ENCODE measurements at regions not wholly inside any gene's neighbourhood (a gene's known extent, or its start where the extent isn't known, plus 50 kb on each side); places are given as distances from the start of the nearest gene placed in this dataset.
"Not testable (repeated sequence)": the region's sequence is repeated elsewhere in the genome, so short reads cannot be mapped to it uniquely, and the experiment has no call there.

DNA sequence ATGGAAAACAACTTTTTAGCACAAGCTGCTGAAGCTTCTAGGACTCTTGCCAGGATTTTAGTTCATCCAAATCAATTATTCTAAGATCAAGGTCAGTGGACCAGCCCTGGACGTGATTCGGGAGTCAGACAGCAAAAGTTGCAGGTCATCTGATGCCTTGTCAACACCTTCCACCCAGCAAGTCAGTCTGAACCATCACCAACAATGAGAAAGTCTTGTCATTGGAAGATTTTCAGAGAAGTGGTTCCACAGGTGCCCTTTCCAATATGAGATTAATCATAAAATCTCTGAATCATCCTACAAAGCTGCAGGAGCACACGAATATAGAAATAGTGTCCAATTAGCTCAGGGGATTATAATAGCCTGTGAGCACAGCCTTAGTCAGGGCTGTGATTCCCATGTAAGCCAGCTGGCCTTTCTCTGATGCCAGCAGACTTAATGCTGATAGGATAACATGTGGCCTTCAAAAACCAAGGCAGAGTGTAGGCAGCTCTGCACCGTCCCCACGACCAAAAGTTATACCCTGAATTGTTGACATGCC, 445.0 kb upstream of the TRPC7 start:
- DNase-seq = no peak

- no peak for DNase-seq
Measured at GRCh38 chr5:136809382-136809781, 444.0 kb upstream of the TRPC7 start.

DNA sequence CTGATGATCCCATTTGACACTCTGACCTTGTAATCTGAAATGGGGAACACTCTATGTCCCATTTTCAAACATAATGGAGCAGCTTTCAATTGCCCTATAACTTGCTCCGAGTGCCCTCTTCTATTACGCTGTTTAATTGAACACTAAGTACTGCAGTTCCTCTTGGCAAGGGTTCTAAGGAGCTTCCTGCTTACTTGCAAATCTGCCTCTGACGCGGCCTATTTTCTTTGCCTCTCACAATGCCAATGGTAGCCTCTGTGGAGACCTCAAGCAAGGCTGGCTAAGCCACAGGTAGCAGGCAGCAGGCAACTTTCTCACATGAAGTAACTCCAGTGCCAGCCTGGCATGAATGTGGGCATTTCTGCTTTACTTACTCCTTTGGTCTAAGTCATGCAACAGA, 443.4 kb upstream of the TRPC7 start:
- no peak for DNase-seq

DNA sequence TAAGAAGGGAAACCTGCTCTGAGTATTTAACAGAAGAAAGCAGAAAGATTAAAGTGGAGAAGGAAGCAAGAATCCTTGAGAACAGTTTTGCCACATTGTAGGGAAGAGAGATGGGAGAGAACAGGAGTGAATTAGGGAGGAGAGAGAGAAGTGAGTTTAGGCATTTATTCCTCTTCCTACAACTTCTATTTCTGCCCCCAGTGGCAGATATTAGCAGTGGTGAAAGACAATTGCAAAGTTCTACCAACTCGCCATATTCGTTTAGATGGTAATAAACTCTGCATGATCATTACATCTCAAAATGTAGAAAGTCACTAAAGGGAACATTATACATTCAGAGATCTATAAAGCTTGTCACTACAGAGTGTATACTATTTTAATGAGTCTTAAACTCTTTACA, 440.1 kb upstream of the TRPC7 start:
- no peak for DNase-seq

DNA sequence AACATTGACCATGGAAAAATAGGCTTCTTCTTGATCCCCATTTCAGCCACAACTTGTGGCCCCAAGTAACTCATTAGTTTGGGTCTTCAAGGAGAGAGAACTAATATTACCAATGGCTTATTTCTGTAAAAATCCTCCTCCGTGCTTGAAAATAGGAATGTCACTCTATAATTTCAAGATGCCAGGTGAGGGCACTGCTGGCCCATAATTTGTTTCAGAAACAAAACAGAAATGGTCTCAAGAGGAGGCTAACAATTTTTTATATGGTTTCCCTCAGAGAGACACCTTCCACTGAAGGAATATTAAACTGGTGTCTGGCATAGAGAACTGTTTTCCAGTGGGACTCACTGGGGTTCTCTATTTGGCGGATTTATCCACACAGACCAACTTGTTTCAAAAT, 437.0 kb upstream of the TRPC7 start:
- DNase-seq = no peak

DNA sequence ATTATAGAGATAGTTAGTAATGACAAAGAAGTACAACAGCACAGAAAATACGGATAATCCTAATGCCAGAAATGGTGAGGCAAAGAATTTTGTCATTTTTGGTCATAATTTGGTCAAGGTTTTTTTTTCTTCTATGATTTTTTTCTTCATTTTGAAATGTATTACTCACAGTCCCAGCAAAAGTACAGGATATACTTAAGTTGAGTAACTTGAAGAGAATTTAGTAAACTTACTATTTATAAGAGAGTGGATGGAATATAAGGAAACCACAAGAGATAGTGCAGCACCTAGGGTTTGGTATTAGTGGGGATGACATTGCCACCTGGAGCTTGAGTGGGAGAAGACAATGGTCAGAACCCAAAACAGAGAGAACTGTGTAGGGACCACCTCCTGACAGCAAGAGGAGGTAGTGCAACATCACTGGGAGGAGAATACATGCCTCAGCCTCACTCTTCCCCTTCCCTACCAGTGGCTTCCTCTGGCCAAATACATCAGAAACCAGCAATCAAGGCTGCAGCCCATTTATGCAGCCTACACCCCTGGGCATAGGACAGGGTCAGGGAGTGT, 434.5 kb upstream of the TRPC7 start:
- DNase-seq = no peak

DNA sequence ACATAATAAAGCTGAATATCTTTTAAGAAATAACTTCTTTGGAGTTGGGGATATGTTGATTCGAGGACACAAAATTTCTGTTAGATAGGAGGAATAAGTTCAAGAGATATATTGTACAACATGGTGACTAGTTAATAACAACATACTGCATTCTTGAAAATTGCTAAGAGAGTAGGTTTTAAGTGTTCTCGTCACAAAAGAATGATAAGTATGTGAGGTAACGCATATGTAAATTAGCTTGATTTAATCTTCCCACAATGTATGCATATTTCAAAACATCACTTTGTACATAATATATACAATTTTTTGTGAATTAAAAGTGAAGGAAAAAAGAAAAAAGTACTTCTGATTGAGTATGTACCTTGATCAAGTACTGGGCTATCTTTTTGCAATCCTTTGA, 428.0 kb upstream of the TRPC7 start:
- DNase-seq = no peak

DNA sequence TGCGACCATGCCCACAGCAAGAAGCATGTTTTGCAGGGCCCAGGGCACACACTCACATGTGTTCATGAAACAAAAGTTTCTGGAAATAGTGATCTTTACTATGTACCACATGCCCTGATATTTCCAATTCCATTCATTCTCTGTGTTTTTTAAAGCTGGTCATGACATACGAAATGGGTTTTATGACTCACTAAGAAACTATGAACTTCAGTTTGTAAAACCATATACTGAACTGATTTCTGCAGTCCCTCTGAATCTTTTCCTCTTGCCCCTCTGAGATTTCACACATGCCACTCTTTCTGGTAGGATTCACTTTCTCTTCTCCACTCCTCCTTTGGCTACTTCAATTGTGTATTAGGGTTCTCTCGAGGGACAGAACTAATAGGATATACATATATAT, 416.1 kb upstream of the TRPC7 start:
- DNase-seq = no peak

DNA sequence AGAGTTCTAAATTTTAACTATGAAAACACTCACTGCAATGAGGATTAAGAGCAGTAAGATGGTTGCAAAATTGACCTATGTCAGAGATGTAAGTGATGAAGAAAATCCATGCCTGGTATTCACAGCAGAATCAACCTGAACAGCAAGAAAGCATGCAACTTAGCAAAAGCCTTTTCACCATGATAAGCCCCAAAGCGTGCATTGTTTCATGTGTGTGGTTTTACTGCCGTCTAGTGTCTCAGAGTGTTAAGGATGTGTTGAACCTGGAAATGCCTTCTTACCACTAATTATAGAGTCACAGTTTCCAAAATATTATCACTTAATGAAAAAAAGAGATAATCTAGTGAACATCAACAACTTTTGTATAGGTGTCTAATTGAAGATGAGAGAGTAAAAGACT, 415.2 kb upstream of the TRPC7 start:
- DNase-seq = no peak

GRCh38 chr5:136776022-136776927, 410.9 kb upstream of the TRPC7 start:
- DNase-seq = no peak

GRCh38 chr5:136772491-136772890, 407.1 kb upstream of the TRPC7 start:
- no peak for DNase-seq

GRCh38 chr5:136769900-136770684, 404.7 kb upstream of the TRPC7 start:
- DNase-seq = peak; percentile 61

DNA sequence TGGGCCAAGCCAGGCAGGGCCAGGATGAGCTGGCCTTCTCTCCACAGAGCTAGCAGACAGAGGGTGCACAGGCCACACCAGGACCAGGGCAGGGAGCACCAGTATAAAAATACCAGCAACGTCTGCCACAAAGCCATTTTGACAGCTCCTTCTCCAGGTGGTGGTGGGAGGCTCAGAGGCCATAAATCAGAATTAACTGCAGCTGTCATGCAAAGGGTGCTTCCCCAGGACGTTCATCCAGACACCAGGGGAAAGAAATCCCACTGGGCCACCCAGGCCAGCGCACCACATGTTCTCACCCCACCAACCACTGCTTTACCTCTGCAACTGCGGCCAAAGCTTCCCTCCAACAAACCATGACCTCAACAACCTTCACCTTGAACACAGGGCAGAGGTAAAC, 403.7 kb upstream of the TRPC7 start:
- no peak for DNase-seq

DNA sequence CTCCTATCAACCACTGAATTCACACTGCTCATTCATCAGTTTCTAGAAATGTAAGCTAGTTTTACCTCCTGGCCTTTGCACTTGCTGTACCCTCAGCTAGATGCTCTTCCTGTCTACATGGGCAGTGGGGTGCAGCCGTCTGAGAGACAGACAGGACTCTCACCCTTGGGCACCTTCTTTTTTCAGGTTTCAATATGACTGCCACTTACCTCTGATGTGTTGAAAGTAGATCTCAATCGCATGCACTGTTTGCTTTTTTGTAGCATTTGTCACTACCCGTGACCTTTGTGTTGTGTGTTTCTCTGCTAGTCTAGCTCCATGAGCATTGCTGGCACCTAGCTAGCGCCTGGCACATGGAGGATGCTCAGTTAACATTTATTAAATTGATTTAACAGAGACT, 403.1 kb upstream of the TRPC7 start:
- DNase-seq = peak; percentile 2

DNA sequence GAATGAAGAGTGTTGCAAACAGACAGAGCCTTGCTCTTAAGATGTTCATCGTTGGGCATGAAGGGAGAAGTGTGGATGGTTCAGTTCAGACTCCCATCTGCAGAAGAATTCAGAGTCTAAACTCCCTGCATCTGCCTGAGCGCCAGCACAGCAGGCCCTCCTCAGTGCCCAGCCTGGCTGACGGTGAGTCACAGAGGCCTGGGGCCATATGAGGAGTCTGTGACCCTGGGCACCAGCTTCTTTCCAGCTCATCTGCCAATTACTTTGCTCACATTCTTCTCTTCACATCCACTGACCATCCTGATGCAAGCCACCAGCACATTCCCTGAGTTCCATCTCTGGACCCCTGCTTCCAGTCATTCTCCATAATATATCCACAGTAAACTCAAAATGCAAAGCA, 401.1 kb upstream of the TRPC7 start:
- no peak for DNase-seq

- DNase-seq = no peak
Measured at GRCh38 chr5:136764601-136765000, 399.3 kb upstream of the TRPC7 start.

- DNase-seq = no peak
Measured at GRCh38 chr5:136763548-136763947, 398.2 kb upstream of the TRPC7 start.

GRCh38 chr5:136754216-136754615, 388.9 kb upstream of the TRPC7 start:
- DNase-seq = no peak

GRCh38 chr5:136750224-136750862, 385.0 kb upstream of the TRPC7 start:
- no peak for DNase-seq

DNA sequence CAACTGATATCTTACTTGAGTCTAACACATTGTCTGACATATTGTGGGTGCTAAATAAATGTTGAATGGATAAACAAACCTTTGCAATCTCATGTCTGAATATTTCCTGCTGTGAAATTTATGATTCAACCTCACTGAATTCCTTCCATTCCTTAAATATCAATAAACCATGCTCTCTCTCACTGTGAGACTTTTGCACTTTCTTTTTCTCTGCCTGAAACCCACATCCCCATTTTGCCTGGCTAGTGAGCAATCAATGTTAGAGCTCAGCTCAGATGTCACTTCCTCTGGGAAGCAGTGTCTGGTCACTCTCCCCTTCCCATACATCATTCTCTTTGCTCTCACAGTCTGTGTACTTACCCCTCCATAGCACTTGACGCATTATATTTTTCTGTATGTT, 383.7 kb upstream of the TRPC7 start:
- DNase-seq = no peak

GRCh38 chr5:136743052-136743451, 377.7 kb upstream of the TRPC7 start:
- no peak for DNase-seq

- DNase-seq = no peak
Measured at GRCh38 chr5:136740228-136740627, 374.9 kb upstream of the TRPC7 start.

GRCh38 chr5:136739271-136739670, 373.9 kb upstream of the TRPC7 start:
- not testable (repeated sequence) for DNase-seq
